Ovary (tissue), 1 donor: ENCODE measurements at regions not wholly inside any gene's neighbourhood (a gene's known extent, or its start where the extent isn't known, plus 50 kb on each side); places are given as distances from the start of the nearest gene placed in this dataset.

Source experiments
- EP300 ChIP-seq: sonication (generic); formaldehyde crosslinking; IDR thresholded peaks from one replicate; pipeline ENCODE4 v1.6.1; 2017; ENCODE audit warnings: antibody characterized with exemption
- POLR2A ChIP-seq: fragments of 450-650 bp; IDR thresholded peaks from one replicate; pipeline ENCODE4 v1.6.1; 2017; ENCODE audit warnings: antibody characterized with exemption, mild to moderate bottlenecking, moderate library complexity

- no peak for TF ChIP-seq EP300
- TF ChIP-seq POLR2A: no peak
Measured at GRCh38 chr14:50012644-50013043, 103.7 kb downstream of the VCPKMT start.
